ENCODE measurements at regions not wholly inside any gene's neighbourhood (a gene's known extent, or its start where the extent isn't known, plus 50 kb on each side); places are given as distances from the start of the nearest gene placed in this dataset.

DNA sequence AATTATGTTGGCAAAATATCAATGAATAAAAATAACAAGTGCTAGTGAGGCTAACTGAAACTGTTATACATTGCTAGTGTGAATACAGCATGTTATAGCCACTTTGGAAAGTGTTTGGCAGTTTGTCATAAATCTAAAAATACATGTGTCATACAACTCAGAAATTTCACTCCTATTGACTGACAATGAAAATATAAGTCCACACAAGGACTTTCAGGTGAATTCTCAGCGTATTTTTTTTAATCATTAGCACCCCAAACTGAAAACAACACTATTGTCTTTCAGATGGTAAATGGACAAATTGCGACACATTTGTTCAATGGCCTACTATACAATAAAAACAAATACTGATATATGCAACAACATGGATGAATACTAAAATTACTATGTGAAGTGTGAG is 884.8 kb downstream of the TRIB2 start:
- intact Hi-C loops (cut with micrococcal nuclease) = no loop called here

GRCh38 chr2:13604951-13605661 is 888.4 kb downstream of the TRIB2 start:
- TF ChIP-seq CTCF (IDR thresholded peaks at IDR 0.05; ENCODE audit: borderline replicate concordance) = no peak
- Histone ChIP-seq H3K27me3 (ENCODE audit: low read depth) (no peaks in the 10 kb centered on the region), H3K4me3 (no peak overlapping the region), H3K9me3 (replicated peaks) (no peaks in the 10 kb centered on the region), H3K4me1 (no peaks in the 10 kb centered on the region), H3K27ac (replicated peaks) (no peak overlapping the region), H3K36me3 (no peaks in the 10 kb centered on the region)
- intact Hi-C loops (cut with micrococcal nuclease) = no loop called here
- no peak for DNase-seq

More for the DNA sequence above, 884.8 kb downstream of the TRIB2 start:
- no peaks in the 10 kb centered on the region for H3K27me3 ChIP-seq (ENCODE audit: low read depth)
- H3K9me3 ChIP-seq (replicated peaks) = no peaks in the 10 kb centered on the region
- H3K27ac ChIP-seq (replicated peaks) = no peak overlapping the region
- H3K4me1 ChIP-seq = no peaks in the 10 kb centered on the region
- DNase-seq = no peak
- no peak for TF ChIP-seq CTCF (IDR thresholded peaks at IDR 0.05; ENCODE audit: borderline replicate concordance)
- no peak overlapping the region for H3K4me3 ChIP-seq
- H3K36me3 ChIP-seq = no peaks in the 10 kb centered on the region

DNA sequence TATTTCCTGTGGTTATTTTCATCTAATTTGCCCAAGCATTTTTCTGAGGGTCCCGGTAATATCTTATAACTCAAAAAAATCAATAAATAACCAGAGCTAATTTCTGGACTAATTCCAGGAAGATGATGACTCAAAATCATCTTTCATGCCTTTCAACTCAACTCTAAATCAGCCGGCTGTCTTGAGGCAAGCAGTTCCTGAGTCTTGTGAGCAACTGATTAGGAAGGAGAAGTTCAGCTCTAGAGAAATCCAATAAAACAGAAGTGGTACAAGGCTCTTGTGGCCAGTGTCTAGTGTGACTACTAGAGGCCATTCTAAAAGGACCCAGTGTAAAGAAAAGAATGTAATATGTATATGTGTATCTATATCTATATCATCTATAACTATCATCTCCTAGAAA is 890.4 kb downstream of the TRIB2 start:
- no peaks in the 10 kb centered on the region for H3K36me3 ChIP-seq
- no peaks in the 10 kb centered on the region for H3K4me1 ChIP-seq
- no peak for TF ChIP-seq CTCF (IDR thresholded peaks at IDR 0.05; ENCODE audit: borderline replicate concordance)
- no peaks in the 10 kb centered on the region for H3K9me3 ChIP-seq (replicated peaks)
- no peaks in the 10 kb centered on the region for H3K27me3 ChIP-seq (ENCODE audit: low read depth)
- no peak for DNase-seq
- intact Hi-C loops (cut with micrococcal nuclease) = no loop called here
- H3K27ac ChIP-seq (replicated peaks) = no peak overlapping the region
- no peak overlapping the region for H3K4me3 ChIP-seq

- no peak overlapping the region for H3K4me3 ChIP-seq
- peaks cover 14% of the 10 kb centered on the region for H3K9me3 ChIP-seq (replicated peaks)
- intact Hi-C loops (cut with micrococcal nuclease) = no loop called here
- no peak for TF ChIP-seq CTCF (IDR thresholded peaks at IDR 0.05; ENCODE audit: borderline replicate concordance)
- no peak for DNase-seq
- H3K36me3 ChIP-seq = no peaks in the 10 kb centered on the region
- H3K27ac ChIP-seq (replicated peaks) = no peak overlapping the region
- H3K27me3 ChIP-seq (ENCODE audit: low read depth) = no peaks in the 10 kb centered on the region
- no peaks in the 10 kb centered on the region for H3K4me1 ChIP-seq
These were observed 895.2 kb downstream of the TRIB2 start for GRCh38 chr2:13611939-13612338.

DNA sequence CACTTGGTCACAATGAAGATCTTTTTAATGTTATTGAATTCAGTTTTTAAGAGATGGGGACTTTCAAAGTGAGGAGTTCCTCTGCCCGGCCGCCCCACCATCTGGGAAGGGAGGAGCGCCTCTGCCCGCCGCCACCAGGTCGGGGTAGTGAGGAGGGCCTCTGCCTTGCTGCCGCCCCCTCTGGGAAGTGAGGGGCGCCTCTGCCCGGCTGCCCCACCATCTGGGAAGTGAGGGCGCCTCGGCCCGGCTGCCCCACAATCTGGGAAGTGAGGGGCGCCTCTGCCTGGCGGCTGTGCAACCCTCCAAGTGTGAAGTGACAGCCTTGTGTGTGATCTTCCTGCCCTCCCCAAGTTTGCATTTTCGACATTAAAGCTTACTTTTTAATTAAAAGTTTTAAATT is 899.3 kb downstream of the TRIB2 start:
- no peak for DNase-seq
- H3K4me1 ChIP-seq = no peaks in the 10 kb centered on the region
- intact Hi-C loops (cut with micrococcal nuclease) = no loop called here
- H3K4me3 ChIP-seq = no peak overlapping the region
- no peak overlapping the region for H3K27ac ChIP-seq (replicated peaks)
- no peaks in the 10 kb centered on the region for H3K27me3 ChIP-seq (ENCODE audit: low read depth)
- no peaks in the 10 kb centered on the region for H3K36me3 ChIP-seq
- no peak for TF ChIP-seq CTCF (IDR thresholded peaks at IDR 0.05; ENCODE audit: borderline replicate concordance)
- H3K9me3 ChIP-seq (replicated peaks) = peaks cover 27% of the 10 kb centered on the region

All from left ventricle myocardium inferior (tissue), 1 donor.